Esophagus muscularis mucosa (tissue), 4 donors: ENCODE measurements at regions not wholly inside any gene's neighbourhood (a gene's known extent, or its start where the extent isn't known, plus 50 kb on each side); places are given as distances from the start of the nearest gene placed in this dataset.

Experiments used
- DNase-seq: peaks from one replicate; pipeline ENCODE4 v3.0.0-alpha.2; 2017; ENCODE audit errors: extremely low spot score
- H3K27ac ChIP-seq, 4 donors: fragments of 200-600 bp; sonication (generic); replicated peaks in 1 of 4; 1 replicate in 3 of 4; 2 replicates in 1 of 4; pipeline ENCODE4 v1.5.1; 2016 to 2019; ENCODE audit warnings: mild to moderate bottlenecking in 1 of 4
- H3K27me3 ChIP-seq, 4 donors: fragments of 200-600 bp; sonication (generic); one replicate each; pipeline versions ENCODE4 v1.5.1 to v1.6.0; 2016 to 2019
- H3K36me3 ChIP-seq, 4 donors: fragments of 200-600 bp; sonication (generic); one replicate each; pipeline ENCODE4 v1.5.1; 2016 to 2019
- H3K4me1 ChIP-seq, 4 donors: fragments of 200-600 bp; sonication (generic); one replicate each; pipeline ENCODE4 v1.5.1; 2016 to 2019
- H3K4me3 ChIP-seq, 4 donors: fragments of 200-600 bp; sonication (generic); 1 replicate in 2 of 4; 2 replicates in 2 of 4; pipeline ENCODE4 v1.5.1; 2016 to 2019; ENCODE audit warnings: mild to moderate bottlenecking in 4 of 4, moderate library complexity in 1 of 4
- H3K9me3 ChIP-seq, 4 donors: fragments of 200-600 bp; sonication (generic); 1 replicate in 3 of 4; 2 replicates in 1 of 4; pipeline ENCODE4 v1.5.1; 2016 to 2019
- CTCF ChIP-seq, 3 experiments: fragments of 200-600 bp in 2 of 3; fragments of 450-650 bp in 1 of 3; sonication (generic) in 2 of 3; IDR thresholded peaks; one replicate each; pipeline ENCODE4 v1.5.1; 2017 to 2019; ENCODE audit warnings: antibody characterized with exemption in 3 of 3, mild to moderate bottlenecking in 2 of 3, moderate library complexity in 1 of 3
- EP300 ChIP-seq: sonication (generic); formaldehyde crosslinking; IDR thresholded peaks from one replicate; pipeline ENCODE4 v1.6.1; 2017; ENCODE audit warnings: antibody characterized with exemption
- POLR2A ChIP-seq: fragments of 450-650 bp; IDR thresholded peaks from one replicate; pipeline ENCODE4 v1.6.1; 2017; ENCODE audit warnings: antibody characterized with exemption, moderate library complexity, mild to moderate bottlenecking, low read depth
- POLR2AphosphoS5 ChIP-seq, 2 donors: sonication (generic); formaldehyde crosslinking; IDR thresholded peaks; one replicate each; pipeline ENCODE4 v1.6.1; 2017; ENCODE audit warnings: antibody characterized with exemption in 2 of 2
- WGBS: methylation state at CpG from one replicate; pipeline ENCODE4 v1.1.5; 2018; 5-methylcytosine and 5-hydroxymethylcytosine counted together
- intact Hi-C: fragments of 100-400 bp; cut with DNase I; formaldehyde crosslinking; loops from one replicate; pipeline ENCODE4 v1.15.1; 2023

DNA sequence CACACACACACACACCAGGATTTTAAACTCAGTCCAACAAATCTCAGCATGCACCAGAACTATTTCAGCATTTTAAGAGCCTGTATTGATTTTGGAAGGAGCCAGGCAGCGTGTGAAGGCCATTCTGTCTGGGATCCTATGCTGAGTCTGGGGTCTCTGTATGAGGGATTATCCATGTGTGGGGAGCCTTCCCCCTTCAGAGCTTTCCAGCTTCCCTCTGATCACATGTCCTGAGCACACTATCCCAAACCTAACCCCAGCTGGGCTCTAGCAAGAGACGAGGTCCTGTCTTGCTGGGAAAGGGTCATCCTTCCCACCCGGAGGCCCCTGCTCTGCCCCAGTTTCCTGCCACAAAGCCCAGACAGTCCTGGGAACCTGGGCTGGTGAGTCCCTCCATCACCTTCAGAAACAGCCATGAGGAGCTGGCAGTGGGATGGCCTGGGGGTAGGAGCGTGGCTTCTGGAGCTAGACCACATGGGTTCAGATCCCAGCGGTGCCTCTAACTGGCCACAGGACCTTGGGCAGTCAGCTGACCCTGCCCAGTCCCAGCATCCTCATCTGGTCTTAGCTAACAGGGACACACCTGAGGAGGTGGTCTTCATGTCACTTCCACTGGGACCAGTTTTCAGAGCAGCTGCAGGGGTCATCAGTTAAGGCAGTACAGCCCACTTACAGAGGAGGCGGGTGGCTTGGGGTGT, 79.6 kb upstream of the RET start:
- Histone ChIP-seq H3K9me3 (no peaks in the 10 kb centered on the region), H3K27me3 (peaks cover 0 to 6% (median 0%) of the 10 kb centered on the region in 4 donors), H3K4me1 (no peaks in the 10 kb centered on the region), H3K4me3 (no peak overlapping the region), H3K27ac (no peak overlapping the region), H3K36me3 (no peaks in the 10 kb centered on the region)
- TF ChIP-seq CTCF (IDR thresholded peaks at IDR 0.05): no peak
- no peak for TF ChIP-seq EP300
- TF ChIP-seq POLR2A: no peak
- TF ChIP-seq POLR2AphosphoS5 (IDR thresholded peaks at IDR 0.05): no peak
- peak; percentile 90 for DNase-seq
- 87% methylated on average over 5 of the region's 6 CpGs for whole genome bisulfite sequencing
- intact Hi-C loops: no loop called here

GRCh38 chr10:42997849-42998165, 79.1 kb upstream of the RET start:
- Histone ChIP-seq H3K27ac (no peak overlapping the region), H3K36me3 (no peaks in the 10 kb centered on the region), H3K27me3 (peaks cover 0 to 6% (median 0%) of the 10 kb centered on the region in 4 donors), H3K4me1 (no peaks in the 10 kb centered on the region), H3K4me3 (no peak overlapping the region), H3K9me3 (no peaks in the 10 kb centered on the region)
- WGBS: no CpG with 5 or more reads among the region's 4 CpGs
- intact Hi-C loops: no loop called here
- TF ChIP-seq CTCF (IDR thresholded peaks at IDR 0.05) (no peak), EP300 (no peak), POLR2AphosphoS5 (IDR thresholded peaks at IDR 0.05) (no peak), POLR2A (no peak)
- peak; percentile 89 for DNase-seq

GRCh38 chr10:42998481-42999384, 78.1 kb upstream of the RET start:
- no peaks in the 10 kb centered on the region for H3K9me3 ChIP-seq
- no peak overlapping the region for H3K27ac ChIP-seq
- WGBS: 75% methylated on average over 11 of the region's 12 CpGs
- TF ChIP-seq POLR2A (no peak), CTCF (IDR thresholded peaks at IDR 0.05) (no peak), POLR2AphosphoS5 (IDR thresholded peaks at IDR 0.05) (no peak), EP300 (no peak)
- intact Hi-C loops: no loop called here
- peak; percentile 89 for DNase-seq
- H3K36me3 ChIP-seq: no peaks in the 10 kb centered on the region
- H3K27me3 ChIP-seq: peaks cover 0 to 6% (median 0%) of the 10 kb centered on the region in 4 donors
- no peak overlapping the region for H3K4me3 ChIP-seq
- H3K4me1 ChIP-seq: no peaks in the 10 kb centered on the region

GRCh38 chr10:42999385-43000020, 77.4 kb upstream of the RET start:
- peak; percentile 89 for DNase-seq
- 96% methylated on average over 6 of the region's 8 CpGs for WGBS
- Histone ChIP-seq H3K9me3 (no peaks in the 10 kb centered on the region), H3K27ac (no peak overlapping the region), H3K4me1 (no peaks in the 10 kb centered on the region), H3K27me3 (peaks cover 0 to 6% (median 0%) of the 10 kb centered on the region in 4 donors), H3K4me3 (no peak overlapping the region), H3K36me3 (no peaks in the 10 kb centered on the region)
- intact Hi-C loops: no loop called here
- no peak for TF ChIP-seq POLR2A
- TF ChIP-seq EP300: no peak
- TF ChIP-seq POLR2AphosphoS5 (IDR thresholded peaks at IDR 0.05): no peak
- no peak for TF ChIP-seq CTCF (IDR thresholded peaks at IDR 0.05)
